ENCODE measurements at regions not wholly inside any gene's neighbourhood (a gene's known extent, or its start where the extent isn't known, plus 50 kb on each side); places are given as distances from the start of the nearest gene placed in this dataset.

GRCh38 chr1:112040891-112041740 lies 51.6 kb upstream of the KCND3 start:
- 24 to 27% (median 25%) methylated on average over 7 of the region's 7 CpGs for whole genome bisulfite sequencing, 3 donors
- no peaks in the 10 kb centered on the region for H3K36me3 ChIP-seq (ENCODE audit: insufficient read depth in 1 of 2, low read depth in 1 of 2)
- H3K4me1 ChIP-seq = no peaks in the 10 kb centered on the region
- TF ChIP-seq, protein P1, sequence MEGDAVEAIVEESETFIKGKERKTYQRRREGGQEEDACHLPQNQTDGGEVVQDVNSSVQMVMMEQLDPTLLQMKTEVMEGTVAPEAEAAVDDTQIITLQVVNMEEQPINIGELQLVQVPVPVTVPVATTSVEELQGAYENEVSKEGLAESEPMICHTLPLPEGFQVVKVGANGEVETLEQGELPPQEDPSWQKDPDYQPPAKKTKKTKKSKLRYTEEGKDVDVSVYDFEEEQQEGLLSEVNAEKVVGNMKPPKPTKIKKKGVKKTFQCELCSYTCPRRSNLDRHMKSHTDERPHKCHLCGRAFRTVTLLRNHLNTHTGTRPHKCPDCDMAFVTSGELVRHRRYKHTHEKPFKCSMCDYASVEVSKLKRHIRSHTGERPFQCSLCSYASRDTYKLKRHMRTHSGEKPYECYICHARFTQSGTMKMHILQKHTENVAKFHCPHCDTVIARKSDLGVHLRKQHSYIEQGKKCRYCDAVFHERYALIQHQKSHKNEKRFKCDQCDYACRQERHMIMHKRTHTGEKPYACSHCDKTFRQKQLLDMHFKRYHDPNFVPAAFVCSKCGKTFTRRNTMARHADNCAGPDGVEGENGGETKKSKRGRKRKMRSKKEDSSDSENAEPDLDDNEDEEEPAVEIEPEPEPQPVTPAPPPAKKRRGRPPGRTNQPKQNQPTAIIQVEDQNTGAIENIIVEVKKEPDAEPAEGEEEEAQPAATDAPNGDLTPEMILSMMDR (IDR thresholded peaks at IDR 0.05) = no peak
- DNase-seq = no peak
- no peak overlapping the region for H3K4me3 ChIP-seq
- intact Hi-C loops (cut with DNase I) = no loop called here
- no peak overlapping the region for H3K27ac ChIP-seq
- ATAC-seq = no peak
- H3K9me3 ChIP-seq = no peaks in the 10 kb centered on the region
- peaks cover 0 to 5% (median 0%) of the 10 kb centered on the region in 3 donors for H3K27me3 ChIP-seq (ENCODE audit: insufficient read depth in 3 of 3, low read length in 2 of 3)

GRCh38 chr1:112043901-112044300 lies 54.4 kb upstream of the KCND3 start:
- intact Hi-C loops (cut with DNase I) = no loop called here
- no peak overlapping the region for H3K27ac ChIP-seq
- no peaks in the 10 kb centered on the region for H3K9me3 ChIP-seq
- H3K4me1 ChIP-seq = no peaks in the 10 kb centered on the region
- no peak overlapping the region for H3K4me3 ChIP-seq
- peaks cover 0 to 5% (median 0%) of the 10 kb centered on the region in 3 donors for H3K27me3 ChIP-seq (ENCODE audit: insufficient read depth in 3 of 3, low read length in 2 of 3)
- TF ChIP-seq, protein P1 (IDR thresholded peaks at IDR 0.05) = no peak
- ATAC-seq (no peak), DNase-seq (no peak)
- H3K36me3 ChIP-seq (ENCODE audit: insufficient read depth in 1 of 2, low read depth in 1 of 2) = no peaks in the 10 kb centered on the region

DNA sequence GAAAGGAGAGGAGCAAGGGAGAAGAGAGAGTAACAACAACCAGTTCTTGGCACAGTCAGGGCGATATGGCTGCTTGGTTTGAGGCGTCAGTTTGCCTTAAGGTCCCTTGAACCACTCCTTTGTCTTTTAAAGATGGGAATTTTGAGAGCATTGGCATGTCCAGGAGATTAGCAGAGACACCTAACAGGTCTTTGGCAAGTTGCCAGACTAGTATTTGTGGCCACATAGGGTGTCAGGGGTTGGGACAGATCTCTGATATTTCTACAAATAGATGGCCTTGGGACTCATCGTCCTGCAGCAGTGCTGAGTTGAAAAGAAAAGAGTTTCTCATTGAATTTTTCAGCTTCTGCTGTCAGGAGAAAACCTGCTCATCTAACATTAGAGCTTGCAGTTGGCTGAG lies 55.3 kb upstream of the KCND3 start:
- Histone ChIP-seq H3K4me3 (no peak overlapping the region), H3K9me3 (no peaks in the 10 kb centered on the region), H3K36me3 (ENCODE audit: insufficient read depth in 1 of 2, low read depth in 1 of 2) (no peaks in the 10 kb centered on the region), H3K27me3 (ENCODE audit: insufficient read depth in 3 of 3, low read length in 2 of 3) (peaks cover 0 to 5% (median 0%) of the 10 kb centered on the region in 3 donors), H3K27ac (no peak overlapping the region), H3K4me1 (no peaks in the 10 kb centered on the region)
- ATAC-seq (no peak), DNase-seq (no peak)
- intact Hi-C loops (cut with DNase I) = no loop called here
- TF ChIP-seq, protein P1 (IDR thresholded peaks at IDR 0.05) = no peak
- 80 to 86% (median 81%) methylated on average over 3 of the region's 3 CpGs for WGBS, 3 donors

DNA sequence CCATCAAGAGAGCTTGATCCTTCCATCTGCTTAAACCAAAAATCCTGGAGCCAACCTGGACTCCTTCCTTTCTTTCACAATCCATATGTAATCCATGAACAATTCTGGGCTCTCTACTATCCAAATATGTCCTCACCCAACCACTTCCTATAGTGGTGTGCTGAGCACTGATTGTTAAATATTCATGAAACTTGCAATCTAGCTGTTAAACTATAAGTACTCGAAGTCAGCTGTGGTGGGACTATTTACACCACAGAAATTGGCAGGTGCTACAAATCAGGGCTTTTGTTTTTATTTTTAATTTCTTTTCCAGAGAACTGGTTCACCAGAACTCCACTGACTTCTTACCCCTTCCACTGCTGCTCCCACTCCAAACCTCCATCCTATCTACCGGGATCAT lies 57.2 kb upstream of the KCND3 start:
- WGBS, 3 donors = 61 to 89% (median 82%) methylated on average over 2 of the region's 2 CpGs
- Histone ChIP-seq H3K27me3 (ENCODE audit: insufficient read depth in 3 of 3, low read length in 2 of 3) (peaks cover 0 to 5% (median 0%) of the 10 kb centered on the region in 3 donors), H3K9me3 (no peaks in the 10 kb centered on the region)

More for the DNA sequence above, 57.2 kb upstream of the KCND3 start:
- ATAC-seq (no peak), DNase-seq (no peak)
- intact Hi-C loops (cut with DNase I) = no loop called here
- TF ChIP-seq, protein P1 (IDR thresholded peaks at IDR 0.05) = no peak
- Histone ChIP-seq H3K4me3 (no peak overlapping the region), H3K4me1 (no peaks in the 10 kb centered on the region), H3K36me3 (ENCODE audit: insufficient read depth in 1 of 2, low read depth in 1 of 2) (no peaks in the 10 kb centered on the region), H3K27ac (no peak overlapping the region)
